GM12891 (cell line): ENCODE measurements at regions not wholly inside any gene's neighbourhood (a gene's known extent, or its start where the extent isn't known, plus 50 kb on each side); places are given as distances from the start of the nearest gene placed in this dataset.

Experiments used
- POLR2A ChIP-seq: IDR thresholded peaks from 2 replicates; pipeline ENCODE4 v1.6.1; 2011; ENCODE audit warnings: low read depth, low read length, control low read depth
- POLR2AphosphoS5 ChIP-seq: IDR thresholded peaks from 2 replicates; pipeline ENCODE4 v1.6.1; 2011; ENCODE audit warnings: low read depth, low read length, control low read depth
- POU2F2 ChIP-seq: IDR thresholded peaks from 2 replicates; pipeline ENCODE4 v1.6.1; 2011; ENCODE audit warnings: low read depth, mild to moderate bottlenecking, control low read depth, low read length, moderate library complexity
- TAF1 ChIP-seq: IDR thresholded peaks from 2 replicates; pipeline ENCODE4 v1.6.1; 2011; ENCODE audit warnings: low read depth, low read length, control low read depth

- TF ChIP-seq POLR2A (no peak), TAF1 (no peak), POLR2AphosphoS5 (no peak), POU2F2 (no peak)
Measured at GRCh38 chr11:130551388-130551787, 102.9 kb downstream of the ADAMTS15 start.
